Suprapubic skin (tissue), 4 donors: ENCODE measurements at regions not wholly inside any gene's neighbourhood (a gene's known extent, or its start where the extent isn't known, plus 50 kb on each side); places are given as distances from the start of the nearest gene placed in this dataset.

Source experiments
- EP300 ChIP-seq: sonication (generic); formaldehyde crosslinking; IDR thresholded peaks from one replicate; pipeline ENCODE4 v1.6.1; 2017; ENCODE audit warnings: antibody characterized with exemption
- POLR2A ChIP-seq, 2 donors: fragments of 450-650 bp; IDR thresholded peaks; one replicate each; pipeline ENCODE4 v1.6.1; 2017; ENCODE audit warnings: antibody characterized with exemption in 2 of 2, mild to moderate bottlenecking in 2 of 2, moderate library complexity in 2 of 2
- POLR2AphosphoS5 ChIP-seq, 3 donors: sonication (generic); formaldehyde crosslinking; IDR thresholded peaks; one replicate each; pipeline ENCODE4 v1.6.1; 2017; ENCODE audit warnings: antibody characterized with exemption in 3 of 3
- TF ChIP-seq, protein P1 (sequence below), 2 donors: fragments of 200-600 bp in 1 of 2; fragments of 450-650 bp in 1 of 2; sonication (generic) in 1 of 2; IDR thresholded peaks; one replicate each; pipeline ENCODE4 v1.5.1; 2016 to 2019; ENCODE audit warnings: antibody characterized with exemption in 2 of 2, mild to moderate bottlenecking in 1 of 2, moderate library complexity in 1 of 2

DNA sequence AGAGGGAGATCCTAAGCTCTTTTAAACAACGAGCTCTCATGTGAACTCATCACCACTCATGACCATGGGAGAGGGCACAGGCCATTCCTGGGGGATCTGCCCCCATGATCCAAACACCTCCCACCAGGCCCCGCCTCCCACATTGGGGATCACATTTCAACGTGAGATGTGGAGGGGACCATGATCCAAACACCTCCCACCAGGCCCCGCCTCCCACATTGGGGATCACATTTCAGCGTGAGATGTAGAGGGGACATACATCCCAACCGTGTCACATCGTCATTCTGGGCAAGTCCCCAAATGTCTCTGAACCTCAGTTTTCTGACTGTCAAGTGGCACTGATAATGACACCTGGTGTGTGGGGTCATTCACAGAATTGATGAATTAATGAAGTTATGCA, 641.8 kb downstream of the CDH26 start:
- TF ChIP-seq, protein P1, sequence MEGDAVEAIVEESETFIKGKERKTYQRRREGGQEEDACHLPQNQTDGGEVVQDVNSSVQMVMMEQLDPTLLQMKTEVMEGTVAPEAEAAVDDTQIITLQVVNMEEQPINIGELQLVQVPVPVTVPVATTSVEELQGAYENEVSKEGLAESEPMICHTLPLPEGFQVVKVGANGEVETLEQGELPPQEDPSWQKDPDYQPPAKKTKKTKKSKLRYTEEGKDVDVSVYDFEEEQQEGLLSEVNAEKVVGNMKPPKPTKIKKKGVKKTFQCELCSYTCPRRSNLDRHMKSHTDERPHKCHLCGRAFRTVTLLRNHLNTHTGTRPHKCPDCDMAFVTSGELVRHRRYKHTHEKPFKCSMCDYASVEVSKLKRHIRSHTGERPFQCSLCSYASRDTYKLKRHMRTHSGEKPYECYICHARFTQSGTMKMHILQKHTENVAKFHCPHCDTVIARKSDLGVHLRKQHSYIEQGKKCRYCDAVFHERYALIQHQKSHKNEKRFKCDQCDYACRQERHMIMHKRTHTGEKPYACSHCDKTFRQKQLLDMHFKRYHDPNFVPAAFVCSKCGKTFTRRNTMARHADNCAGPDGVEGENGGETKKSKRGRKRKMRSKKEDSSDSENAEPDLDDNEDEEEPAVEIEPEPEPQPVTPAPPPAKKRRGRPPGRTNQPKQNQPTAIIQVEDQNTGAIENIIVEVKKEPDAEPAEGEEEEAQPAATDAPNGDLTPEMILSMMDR (IDR thresholded peaks at IDR 0.05): no peak
- TF ChIP-seq POLR2A (IDR thresholded peaks at IDR 0.05) (no peak), EP300 (no peak), POLR2AphosphoS5 (IDR thresholded peaks at IDR 0.05) (no peak)
